ENCODE measurements at regions not wholly inside any gene's neighbourhood (a gene's known extent, or its start where the extent isn't known, plus 50 kb on each side); places are given as distances from the start of the nearest gene placed in this dataset.

DNA sequence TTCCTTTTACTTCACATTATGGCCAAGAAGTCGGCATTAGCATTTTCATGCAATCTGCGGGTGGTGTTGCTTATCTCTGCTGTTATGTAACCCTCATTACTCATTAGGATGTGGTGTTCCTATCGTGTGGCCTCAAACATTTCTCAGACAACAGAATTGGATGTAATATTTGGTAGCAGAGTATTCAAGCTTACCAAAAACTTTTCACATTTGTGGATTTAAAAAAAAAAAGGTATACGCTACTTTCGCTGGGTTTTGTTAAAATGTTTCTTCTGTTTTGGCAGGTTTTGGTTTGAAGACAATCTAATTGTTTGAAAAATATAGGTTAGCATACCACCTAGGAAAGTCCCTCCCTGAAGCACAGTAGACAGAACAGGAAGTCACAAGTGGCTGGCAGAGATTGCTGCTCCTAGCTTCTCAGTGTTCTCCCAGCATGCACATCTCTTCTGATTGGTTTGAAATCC is 128.8 kb downstream of the GATA3 start:
- ATAC-seq (ENCODE audit: low read depth) = no peak
- POLR2A ChIA-PET (ENCODE audit: unreplicated experiment) = no interaction called here
- CTCF ChIA-PET = no interaction called here

More for the DNA sequence above, 128.8 kb downstream of the GATA3 start:
- H4K8ac ChIP-seq (ENCODE audit: low read depth in 2 of 2, low read length in 2 of 2) = no peak overlapping the region
- WGBS, 2 experiments (ENCODE audit: extremely low coverage in 2 of 2, insufficient read length in 1 of 2) = no CpG with 5 or more reads among the region's 5 CpGs
- no peak overlapping the region for H3K4me3 ChIP-seq (ENCODE audit: insufficient read depth, low read depth, low read length)
- H2BK5ac ChIP-seq (ENCODE audit: low read depth, low read length, poor library complexity, severe bottlenecking) = no peak overlapping the region
- no peak overlapping the region for H4K91ac ChIP-seq (ENCODE audit: insufficient read depth, low read depth, low read length)
- BruUV-seq (replicated peaks) = no TSS peak
- H3K27ac ChIP-seq (ENCODE audit: insufficient read depth, low read length) = no peak overlapping the region
- H2AFZ ChIP-seq (replicated peaks; ENCODE audit: low read length, poor library complexity) = no peak overlapping the region
- no peak overlapping the region for H2BK15ac ChIP-seq (ENCODE audit: low read depth, low read length)
- in situ Hi-C loops (cut with MboI; ENCODE audit: low sequenced_read_pairs) = no loop called here
- no peaks in the 10 kb centered on the region for H4K20me1 ChIP-seq (ENCODE audit: insufficient read depth, low read length)
- no peaks in the 10 kb centered on the region for H3K27me3 ChIP-seq (ENCODE audit: control insufficient read depth, insufficient read depth, low read length)
- dilution Hi-C loops (cut with HindIII; ENCODE audit: low sequenced_read_pairs, unreplicated experiment) = no loop called here
- H4K5ac ChIP-seq (ENCODE audit: low read depth, low read length) = no peak overlapping the region
- no peak overlapping the region for H3K56ac ChIP-seq (ENCODE audit: extremely low read depth, insufficient read depth, low read length)
- H3K79me1 ChIP-seq (ENCODE audit: low read depth in 1 of 2, low read length in 2 of 2) = no peaks in the 10 kb centered on the region
- DNase-seq = no peak
- no peak overlapping the region for H3K9ac ChIP-seq (ENCODE audit: low read depth, low read length)
- no peak overlapping the region for H2BK120ac ChIP-seq (ENCODE audit: low read depth, low read length)
- H3K9me3 ChIP-seq (ENCODE audit: control insufficient read depth, insufficient read depth, low read length) = peaks cover 10% of the 10 kb centered on the region
- H2BK20ac ChIP-seq (ENCODE audit: low read depth, low read length) = no peak overlapping the region
- no peaks in the 10 kb centered on the region for H3K9me1 ChIP-seq (ENCODE audit: insufficient read depth, low read length)
- no peak overlapping the region for H2AK9ac ChIP-seq (replicated peaks; ENCODE audit: low read depth, low read length, poor library complexity)
- no peaks in the 10 kb centered on the region for H3K4me1 ChIP-seq (ENCODE audit: control insufficient read depth, insufficient read depth, low read length)
- H3K4ac ChIP-seq (ENCODE audit: low read depth, low read length) = no peak overlapping the region
- H3K36me3 ChIP-seq (ENCODE audit: control insufficient read depth, insufficient read depth, low read length) = no peaks in the 10 kb centered on the region
- H3K14ac ChIP-seq (replicated peaks; ENCODE audit: low read depth, low read length) = no peak overlapping the region
- no peak overlapping the region for H2AK5ac ChIP-seq (ENCODE audit: low read depth, low read length)
- no peak overlapping the region for H3K4me2 ChIP-seq (ENCODE audit: low read depth, low read length)
- TF ChIP-seq SMC3 (IDR thresholded peaks at IDR 0.05; ENCODE audit: low read depth, low read length) = no peak
- TF ChIP-seq CEBPB (IDR thresholded peaks at IDR 0.05; ENCODE audit: low read depth, low read length) = no peak
- TF ChIP-seq, protein P1, sequence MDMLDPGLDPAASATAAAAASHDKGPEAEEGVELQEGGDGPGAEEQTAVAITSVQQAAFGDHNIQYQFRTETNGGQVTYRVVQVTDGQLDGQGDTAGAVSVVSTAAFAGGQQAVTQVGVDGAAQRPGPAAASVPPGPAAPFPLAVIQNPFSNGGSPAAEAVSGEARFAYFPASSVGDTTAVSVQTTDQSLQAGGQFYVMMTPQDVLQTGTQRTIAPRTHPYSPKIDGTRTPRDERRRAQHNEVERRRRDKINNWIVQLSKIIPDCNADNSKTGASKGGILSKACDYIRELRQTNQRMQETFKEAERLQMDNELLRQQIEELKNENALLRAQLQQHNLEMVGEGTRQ (IDR thresholded peaks at IDR 0.05; ENCODE audit: low read depth, low read length) = no peak
- no peak overlapping the region for H3K18ac ChIP-seq (ENCODE audit: low read depth, low read length)
- intact Hi-C loops (cut with micrococcal nuclease) = no loop called here
- H3K23ac ChIP-seq (ENCODE audit: low read depth, low read length) = no peak overlapping the region

Measured in IMR-90 (cell line).